ENCODE measurements at regions not wholly inside any gene's neighbourhood (a gene's known extent, or its start where the extent isn't known, plus 50 kb on each side); places are given as distances from the start of the nearest gene placed in this dataset.

GRCh38 chr13:63636316-63636993 is 2220.8 kb upstream of the PCDH20 start:
- ChIA-PET POLR2A (ENCODE audit: unreplicated experiment) (no interaction called here), CTCF (no interaction called here)
- Histone ChIP-seq H3K23ac (ENCODE audit: low read depth, low read length) (no peak overlapping the region), H3K4me2 (ENCODE audit: low read depth, low read length) (peak overlapping the region; percentile 84; the same call in 1 of the 2 replicates), H3K14ac (replicated peaks; ENCODE audit: low read depth, low read length) (no peak overlapping the region), H2BK120ac (ENCODE audit: low read depth, low read length) (no peak overlapping the region), H2AK9ac (replicated peaks; ENCODE audit: low read depth, low read length, poor library complexity) (no peak overlapping the region), H3K4ac (ENCODE audit: low read depth, low read length) (no peak overlapping the region), H4K20me1 (ENCODE audit: insufficient read depth, low read length) (no peaks in the 10 kb centered on the region), H4K91ac (ENCODE audit: insufficient read depth, low read depth, low read length) (no peak overlapping the region), H2AFZ (replicated peaks; ENCODE audit: low read length, poor library complexity) (no peak overlapping the region), H4K8ac (ENCODE audit: low read depth in 2 of 2, low read length in 2 of 2) (no peak overlapping the region), H3K18ac (ENCODE audit: low read depth, low read length) (no peak overlapping the region), H2BK15ac (ENCODE audit: low read depth, low read length) (no peak overlapping the region), H3K27me3 (ENCODE audit: control insufficient read depth, insufficient read depth, low read length) (no peaks in the 10 kb centered on the region), H3K27ac (ENCODE audit: insufficient read depth, low read length) (no peak overlapping the region), H3K56ac (ENCODE audit: extremely low read depth, insufficient read depth, low read length) (no peak overlapping the region), H3K9me3 (ENCODE audit: control insufficient read depth, insufficient read depth, low read length) (no peaks in the 10 kb centered on the region), H3K36me3 (ENCODE audit: control insufficient read depth, insufficient read depth, low read length) (no peaks in the 10 kb centered on the region), H3K4me3 (ENCODE audit: insufficient read depth, low read depth, low read length) (no peak overlapping the region), H2AK5ac (ENCODE audit: low read depth, low read length) (no peak overlapping the region), H2BK20ac (ENCODE audit: low read depth, low read length) (no peak overlapping the region), H3K9me1 (ENCODE audit: insufficient read depth, low read length) (no peaks in the 10 kb centered on the region), H4K5ac (ENCODE audit: low read depth, low read length) (no peak overlapping the region), H3K9ac (ENCODE audit: low read depth, low read length) (no peak overlapping the region), H3K79me1 (ENCODE audit: low read depth in 1 of 2, low read length in 2 of 2) (no peaks in the 10 kb centered on the region), H3K4me1 (ENCODE audit: control insufficient read depth, insufficient read depth, low read length) (no peaks in the 10 kb centered on the region), H2BK5ac (ENCODE audit: low read depth, low read length, poor library complexity, severe bottlenecking) (no peak overlapping the region)
- intact Hi-C loops (cut with micrococcal nuclease), result no loop called here
- BruUV-seq (replicated peaks), result no TSS peak
- TF ChIP-seq CTCF (conservative IDR thresholded peaks at IDR 0.05; ENCODE audit: low read depth, low read length), result 0 out of 2 replicates have a peak, but pooled peaks have one; percentile 0
- TF ChIP-seq FOS (IDR thresholded peaks at IDR 0.05; ENCODE audit: low read depth, low read length), result no peak
- ATAC-seq (ENCODE audit: low read depth) (no peak), DNase-seq (no peak)
- no CpG with 5 or more reads among the region's 6 CpGs for WGBS, 2 experiments (ENCODE audit: extremely low coverage in 2 of 2, insufficient read length in 1 of 2)
- dilution Hi-C loops (cut with HindIII; ENCODE audit: low sequenced_read_pairs, unreplicated experiment), result no loop called here
- in situ Hi-C loops (cut with MboI; ENCODE audit: low sequenced_read_pairs), result no loop called here
